ENCODE measurements at regions not wholly inside any gene's neighbourhood (a gene's known extent, or its start where the extent isn't known, plus 50 kb on each side); places are given as distances from the start of the nearest gene placed in this dataset.

- H3K4me2 ChIP-seq (ENCODE audit: insufficient read depth, insufficient read length, low read length), result no peak overlapping the region
- H4K20me1 ChIP-seq (ENCODE audit: control insufficient read depth, insufficient read depth, insufficient read length), result no peaks in the 10 kb centered on the region
- H3K79me2 ChIP-seq (ENCODE audit: insufficient read depth, low read length), result no peaks in the 10 kb centered on the region
- H3K23me2 ChIP-seq (ENCODE audit: insufficient read length, low read depth, low read length, poor library complexity, severe bottlenecking), result no peaks in the 10 kb centered on the region
- H3K9me3 Mint-ChIP-seq, result no peaks in the 10 kb centered on the region; a peak in 3 of 5 replicates
- no peaks in the 10 kb centered on the region for H3K27me3 ChIP-seq (ENCODE audit: insufficient read depth, low read length)
- no peak for TF ChIP-seq CTCF (conservative IDR thresholded peaks at IDR 0.05)
- H2BK20ac ChIP-seq (ENCODE audit: low read depth, low read length, poor library complexity, severe bottlenecking), result no peak overlapping the region
- H3K4me1 Mint-ChIP-seq, result peaks cover 2 to 6% of the 10 kb centered on the region in 2 experiments
- H3K18ac ChIP-seq (ENCODE audit: insufficient read length, low read depth, low read length), result no peak overlapping the region
- no peak overlapping the region for H3K14ac ChIP-seq (ENCODE audit: insufficient read depth, low read length)
- no peak overlapping the region for H3K27ac ChIP-seq (ENCODE audit: insufficient read length, low read depth, low read length)
- no peak overlapping the region for H2BK5ac ChIP-seq (ENCODE audit: insufficient read length, low read length)
- H3K23ac ChIP-seq (ENCODE audit: insufficient read length, low read depth, low read length), result no peak overlapping the region
- no peak overlapping the region for H4K5ac ChIP-seq (ENCODE audit: insufficient read length, low read depth, low read length)
- no peak overlapping the region for H3T11ph ChIP-seq (ENCODE audit: low read length)
- H3K9ac ChIP-seq (ENCODE audit: extremely low read depth, insufficient read length, low read length), result no peak overlapping the region
- H3K4me3 Mint-ChIP-seq, result no peak overlapping the region
- H2BK120ac ChIP-seq (ENCODE audit: low read depth, low read length, poor library complexity, severe bottlenecking), result no peak overlapping the region
- H4K91ac ChIP-seq (ENCODE audit: insufficient read length, low read depth, low read length), result no peak overlapping the region
- H2BK15ac ChIP-seq (ENCODE audit: low read depth, low read length), result no peak overlapping the region
- H3K27ac Mint-ChIP-seq, result no peak overlapping the region
- H2BK12ac ChIP-seq (ENCODE audit: insufficient read length, low read depth, low read length), result no peak overlapping the region
- H3K27me3 Mint-ChIP-seq (ENCODE audit: low read depth), result peaks cover 3% of the 10 kb centered on the region; the same call in 1 of the 2 replicates
- H3K79me1 ChIP-seq (ENCODE audit: insufficient read depth, low read depth, low read length, poor library complexity, severe bottlenecking), result no peaks in the 10 kb centered on the region
- no peak overlapping the region for H2AFZ ChIP-seq (ENCODE audit: low read length)
- no peaks in the 10 kb centered on the region for H3K4me1 ChIP-seq (ENCODE audit: insufficient read depth, low read length)
- H4K8ac ChIP-seq (replicated peaks; ENCODE audit: insufficient read length, low read depth, low read length), result no peak overlapping the region
- H2AK5ac ChIP-seq (ENCODE audit: insufficient read length, low read length), result no peak overlapping the region
- WGBS (ENCODE audit: extremely low coverage, insufficient read length, low lambda C conversion rate), result no CpG with 5 or more reads among the region's 4 CpGs
- no peak overlapping the region for H3K56ac ChIP-seq (ENCODE audit: insufficient read length, low read depth, low read length)
- H3K9me3 ChIP-seq (ENCODE audit: control insufficient read depth, low read depth, low read length), result no peaks in the 10 kb centered on the region
- peaks cover 0 to 3% (median 0%) of the 10 kb centered on the region in 3 experiments; a peak in 1 of 7 replicates for H3K36me3 Mint-ChIP-seq (ENCODE audit: insufficient read depth in 1 of 3, low read depth in 3 of 3)
- no peak overlapping the region for H3K4ac ChIP-seq (ENCODE audit: low read depth, low read length)
- DNase-seq, result no peak
Measured at GRCh38 chr4:14614840-14615239, 387.4 kb upstream of the CPEB2 start.

Measured in H9 (cell line).